Activated naive CD8-positive, alpha-beta T cell treated with anti-CD3 and anti-CD28 coated beads, Interleukin-2, amount 50 U/mL, for 16 hours (primary cell): ENCODE measurements at regions not wholly inside any gene's neighbourhood (a gene's known extent, or its start where the extent isn't known, plus 50 kb on each side); places are given as distances from the start of the nearest gene placed in this dataset.

ENCODE experiments used
- DNase-seq: peaks from one replicate; pipeline ENCODE4 v3.0.0-alpha.2; 2020; ENCODE audit warnings: low read depth, low spot score

GRCh38 chrX:39327255-39327654 is 526.0 kb downstream of the MID1IP1 start:
- DNase-seq, result no peak

GRCh38 chrX:39327705-39328104 is 526.4 kb downstream of the MID1IP1 start:
- no peak for DNase-seq

GRCh38 chrX:39328661-39329060 is 527.4 kb downstream of the MID1IP1 start:
- no peak for DNase-seq

GRCh38 chrX:39331082-39331704 is 529.9 kb downstream of the MID1IP1 start:
- DNase-seq, result no peak

- no peak for DNase-seq
Measured at GRCh38 chrX:39333451-39333850, 532.2 kb downstream of the MID1IP1 start.

- no peak for DNase-seq
Measured at GRCh38 chrX:39335513-39336235, 534.4 kb downstream of the MID1IP1 start.

- DNase-seq, result no peak
Measured at GRCh38 chrX:39336671-39337311, 535.5 kb downstream of the MID1IP1 start.

- no peak for DNase-seq
Measured at GRCh38 chrX:39337451-39337850, 536.2 kb downstream of the MID1IP1 start.

GRCh38 chrX:39338583-39338982 is 537.3 kb downstream of the MID1IP1 start:
- no peak for DNase-seq

- DNase-seq, result no peak
Measured at GRCh38 chrX:39356119-39356807, 555.0 kb downstream of the MID1IP1 start.

GRCh38 chrX:39360101-39360500 is 558.8 kb downstream of the MID1IP1 start:
- no peak for DNase-seq

GRCh38 chrX:39361736-39362135 is 560.5 kb downstream of the MID1IP1 start:
- DNase-seq, result no peak

- no peak for DNase-seq
Measured at GRCh38 chrX:39367416-39367815, 566.2 kb downstream of the MID1IP1 start.

GRCh38 chrX:39372115-39372514 is 570.9 kb downstream of the MID1IP1 start:
- no peak for DNase-seq

- DNase-seq, result no peak
Measured at GRCh38 chrX:39377157-39377556, 575.9 kb downstream of the MID1IP1 start.

- DNase-seq, result no peak
Measured at GRCh38 chrX:39377773-39378172, 576.5 kb downstream of the MID1IP1 start.

GRCh38 chrX:39381422-39381821 is 580.2 kb downstream of the MID1IP1 start:
- DNase-seq, result no peak

GRCh38 chrX:39384996-39385395 is 583.7 kb downstream of the MID1IP1 start:
- no peak for DNase-seq

GRCh38 chrX:39388730-39389129 is 587.5 kb downstream of the MID1IP1 start:
- no peak for DNase-seq

- DNase-seq, result no peak
Measured at GRCh38 chrX:39396358-39396995, 595.2 kb downstream of the MID1IP1 start.

- no peak for DNase-seq
Measured at GRCh38 chrX:39397561-39398199, 596.4 kb downstream of the MID1IP1 start.
